Peyer's patch (tissue), 4 donors: ENCODE measurements at regions not wholly inside any gene's neighbourhood (a gene's known extent, or its start where the extent isn't known, plus 50 kb on each side); places are given as distances from the start of the nearest gene placed in this dataset.

Experiments
- POLR2A ChIP-seq, 2 donors: fragments of 450-650 bp; IDR thresholded peaks; one replicate each; pipeline ENCODE4 v1.5.1; 2017; ENCODE audit warnings: antibody characterized with exemption in 2 of 2, mild to moderate bottlenecking in 2 of 2, moderate library complexity in 2 of 2
- TF ChIP-seq, protein P1 (sequence below), 6 experiments: fragments of 450-650 bp in 4 of 6; fragments of 200-600 bp in 2 of 6; sonication (generic) in 1 of 6; IDR thresholded peaks; one replicate each; pipeline ENCODE4 v1.5.1; 2017 to 2019; ENCODE audit warnings: antibody characterized with exemption in 6 of 6, mild to moderate bottlenecking in 3 of 6, moderate library complexity in 1 of 6

DNA sequence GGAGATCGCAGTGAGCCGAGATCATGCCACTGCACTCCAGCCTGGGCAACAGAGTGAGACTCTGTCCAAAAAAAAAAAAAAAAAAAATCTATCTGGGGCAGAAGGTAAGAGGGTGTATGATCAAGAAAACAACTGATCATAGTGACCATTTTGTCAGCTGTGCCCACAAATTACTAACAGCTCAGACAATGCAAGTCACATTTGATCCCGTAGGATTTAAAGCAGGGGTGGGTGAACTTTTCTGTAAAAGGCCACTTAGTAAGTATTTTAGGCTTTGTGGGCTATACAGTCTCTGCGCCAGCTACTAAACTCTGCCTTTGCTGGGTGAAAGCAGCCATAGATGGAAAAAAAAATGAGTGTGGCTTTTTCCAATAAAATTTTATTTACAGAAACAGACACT lies 57.6 kb upstream of the ABI3BP start:
- TF ChIP-seq, protein P1, sequence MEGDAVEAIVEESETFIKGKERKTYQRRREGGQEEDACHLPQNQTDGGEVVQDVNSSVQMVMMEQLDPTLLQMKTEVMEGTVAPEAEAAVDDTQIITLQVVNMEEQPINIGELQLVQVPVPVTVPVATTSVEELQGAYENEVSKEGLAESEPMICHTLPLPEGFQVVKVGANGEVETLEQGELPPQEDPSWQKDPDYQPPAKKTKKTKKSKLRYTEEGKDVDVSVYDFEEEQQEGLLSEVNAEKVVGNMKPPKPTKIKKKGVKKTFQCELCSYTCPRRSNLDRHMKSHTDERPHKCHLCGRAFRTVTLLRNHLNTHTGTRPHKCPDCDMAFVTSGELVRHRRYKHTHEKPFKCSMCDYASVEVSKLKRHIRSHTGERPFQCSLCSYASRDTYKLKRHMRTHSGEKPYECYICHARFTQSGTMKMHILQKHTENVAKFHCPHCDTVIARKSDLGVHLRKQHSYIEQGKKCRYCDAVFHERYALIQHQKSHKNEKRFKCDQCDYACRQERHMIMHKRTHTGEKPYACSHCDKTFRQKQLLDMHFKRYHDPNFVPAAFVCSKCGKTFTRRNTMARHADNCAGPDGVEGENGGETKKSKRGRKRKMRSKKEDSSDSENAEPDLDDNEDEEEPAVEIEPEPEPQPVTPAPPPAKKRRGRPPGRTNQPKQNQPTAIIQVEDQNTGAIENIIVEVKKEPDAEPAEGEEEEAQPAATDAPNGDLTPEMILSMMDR (IDR thresholded peaks at IDR 0.05) = no peak
- no peak for TF ChIP-seq POLR2A (IDR thresholded peaks at IDR 0.05)
